Keratinocyte (primary cell): ENCODE measurements at regions not wholly inside any gene's neighbourhood (a gene's known extent, or its start where the extent isn't known, plus 50 kb on each side); places are given as distances from the start of the nearest gene placed in this dataset.

ENCODE experiments used
- DNase-seq: peaks from one replicate; pipeline ENCODE4 v3.0.0-alpha.2; 2011; ENCODE audit warnings: low read depth, missing footprints, low spot score
- FAIRE-seq: peaks from 2 replicates; lab custom pipeline; 2011; peaks lifted over from hg19 to GRCh38; lab: Jason Lieb, UNC
- H2AFZ ChIP-seq: 2 replicates; pipeline ENCODE4 v1.6.0; 2012; ENCODE audit warnings: low read length, control low read depth, inconsistent platforms; ENCODE audit not compliant: control insufficient read depth
- H3K27ac ChIP-seq: 2 replicates; pipeline ENCODE4 v1.5.1; 2011; ENCODE audit warnings: low read length; ENCODE audit not compliant: control insufficient read depth, insufficient read depth
- H3K27me3 ChIP-seq: 3 replicates; pipeline ENCODE4 v1.6.0; 2011; ENCODE audit warnings: low read length; ENCODE audit not compliant: control insufficient read depth, insufficient read depth; ENCODE audit errors: extremely low read depth
- H3K36me3 ChIP-seq, 2 experiments: 2 replicates in 1 of 2; 3 replicates in 1 of 2; pipeline ENCODE4 v1.5.1; 2011; ENCODE audit warnings: low read length in 2 of 2, mild to moderate bottlenecking in 1 of 2; ENCODE audit not compliant: control insufficient read depth in 2 of 2, insufficient read depth in 2 of 2; ENCODE audit errors: extremely low read depth in 1 of 2
- H3K4me1 ChIP-seq: 3 replicates; pipeline ENCODE4 v1.5.1; 2011; ENCODE audit warnings: low read length; ENCODE audit not compliant: control insufficient read depth, insufficient read depth; ENCODE audit errors: extremely low read depth
- H3K4me2 ChIP-seq: 3 replicates; pipeline ENCODE4 v1.6.0; 2011; ENCODE audit warnings: low read depth, low read length; ENCODE audit not compliant: control insufficient read depth, insufficient read depth; ENCODE audit errors: extremely low read depth
- H3K4me3 ChIP-seq, 3 experiments: fragments of 200-600 bp in 1 of 3; sonication (generic) in 1 of 3; 2 replicates in 2 of 3; 3 replicates in 1 of 3; pipeline ENCODE4 v1.5.1; 2011 to 2016; ENCODE audit warnings: low read length in 3 of 3, mild to moderate bottlenecking in 3 of 3, control low read depth in 2 of 3, inconsistent platforms in 1 of 3, low read depth in 1 of 3, mixed read lengths in 1 of 3, mixed run types in 1 of 3, moderate library complexity in 1 of 3; ENCODE audit not compliant: control insufficient read depth in 2 of 3, insufficient read depth in 2 of 3; ENCODE audit errors: extremely low read depth in 1 of 3
- H3K79me2 ChIP-seq: 2 replicates; pipeline ENCODE4 v1.6.0; 2012; ENCODE audit warnings: low read length; ENCODE audit not compliant: control insufficient read depth, insufficient read depth
- H3K9ac ChIP-seq: 3 replicates; pipeline ENCODE4 v1.6.0; 2011; ENCODE audit warnings: low read length; ENCODE audit not compliant: control insufficient read depth, insufficient read depth; ENCODE audit errors: extremely low read depth
- H3K9me1 ChIP-seq: 3 replicates; pipeline ENCODE4 v1.6.0; 2011; ENCODE audit warnings: low read length; ENCODE audit not compliant: control insufficient read depth, insufficient read depth; ENCODE audit errors: extremely low read depth
- H3K9me3 ChIP-seq: 2 replicates; pipeline ENCODE4 v1.5.1; 2012; ENCODE audit warnings: low read depth, low read length; ENCODE audit not compliant: control insufficient read depth
- H4K20me1 ChIP-seq: 3 replicates; pipeline ENCODE4 v1.6.0; 2011; ENCODE audit warnings: low read length; ENCODE audit not compliant: control insufficient read depth, insufficient read depth; ENCODE audit errors: extremely low read depth
- EZH2 ChIP-seq: IDR thresholded peaks from one replicate; pipeline ENCODE4 v1.6.1; 2012; ENCODE audit warnings: inconsistent platforms, mild to moderate bottlenecking, low read length, moderate library complexity
- dilution Hi-C: fragments of 300-500 bp; cut with MboI; formaldehyde crosslinking; loops from one replicate; pipeline ENCODE4 v1.7.0; 2020; ENCODE audit warnings: low sequenced_read_pairs; ENCODE audit not compliant: extremely low pct_ligation_motif_present
- TF ChIP-seq, protein P1 (sequence below), 3 experiments: IDR thresholded peaks in 1 of 3; conservative IDR thresholded peaks in 1 of 3; optimal IDR thresholded peaks in 1 of 3; 2 replicates in 2 of 3; 3 replicates in 1 of 3; pipeline versions ENCODE3 to v1.5.1; 2011; ENCODE audit warnings: low read length in 3 of 3, mild to moderate bottlenecking in 3 of 3, moderate library complexity in 2 of 3, control low read depth in 1 of 3, inconsistent platforms in 1 of 3; ENCODE audit not compliant: insufficient read depth in 2 of 3; ENCODE audit errors: extremely low read depth in 1 of 3

DNA sequence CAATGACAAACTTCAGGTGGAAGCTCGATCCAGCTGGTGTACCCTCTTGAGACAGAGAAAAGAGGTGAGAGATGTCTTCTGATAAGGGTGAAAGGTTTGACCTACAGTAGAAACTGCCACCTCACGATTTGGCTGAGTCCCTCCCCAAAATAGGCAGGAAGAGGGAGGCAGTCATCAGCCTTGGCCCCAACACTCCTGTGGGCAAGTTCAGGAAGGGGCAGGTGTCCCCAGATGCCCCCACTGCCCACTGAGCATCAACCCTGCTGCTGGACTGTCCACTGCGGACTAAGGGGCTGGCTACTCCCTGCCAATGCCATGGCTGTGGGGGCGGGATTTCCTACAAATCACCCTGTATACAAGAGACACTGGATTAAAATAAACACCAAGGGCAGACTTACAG lies 441.4 kb downstream of the BUD13 start:
- Histone ChIP-seq H3K4me3 (no peak overlapping the region), H3K79me2 (no peaks in the 10 kb centered on the region), H3K9me3 (no peaks in the 10 kb centered on the region), H3K4me2 (no peak overlapping the region), H3K9ac (no peak overlapping the region), H3K27me3 (peaks cover 3% of the 10 kb centered on the region), H3K4me1 (peaks cover 17% of the 10 kb centered on the region), H3K27ac (no peak overlapping the region), H3K36me3 (no peaks in the 10 kb centered on the region), H2AFZ (no peak overlapping the region), H4K20me1 (no peaks in the 10 kb centered on the region), H3K9me1 (no peaks in the 10 kb centered on the region)
- TF ChIP-seq EZH2, result no peak
- TF ChIP-seq, protein P1, sequence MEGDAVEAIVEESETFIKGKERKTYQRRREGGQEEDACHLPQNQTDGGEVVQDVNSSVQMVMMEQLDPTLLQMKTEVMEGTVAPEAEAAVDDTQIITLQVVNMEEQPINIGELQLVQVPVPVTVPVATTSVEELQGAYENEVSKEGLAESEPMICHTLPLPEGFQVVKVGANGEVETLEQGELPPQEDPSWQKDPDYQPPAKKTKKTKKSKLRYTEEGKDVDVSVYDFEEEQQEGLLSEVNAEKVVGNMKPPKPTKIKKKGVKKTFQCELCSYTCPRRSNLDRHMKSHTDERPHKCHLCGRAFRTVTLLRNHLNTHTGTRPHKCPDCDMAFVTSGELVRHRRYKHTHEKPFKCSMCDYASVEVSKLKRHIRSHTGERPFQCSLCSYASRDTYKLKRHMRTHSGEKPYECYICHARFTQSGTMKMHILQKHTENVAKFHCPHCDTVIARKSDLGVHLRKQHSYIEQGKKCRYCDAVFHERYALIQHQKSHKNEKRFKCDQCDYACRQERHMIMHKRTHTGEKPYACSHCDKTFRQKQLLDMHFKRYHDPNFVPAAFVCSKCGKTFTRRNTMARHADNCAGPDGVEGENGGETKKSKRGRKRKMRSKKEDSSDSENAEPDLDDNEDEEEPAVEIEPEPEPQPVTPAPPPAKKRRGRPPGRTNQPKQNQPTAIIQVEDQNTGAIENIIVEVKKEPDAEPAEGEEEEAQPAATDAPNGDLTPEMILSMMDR (optimal IDR thresholded peaks at IDR 0.05 in 1 of 3, IDR thresholded peaks at IDR 0.05 in 1 of 3, conservative IDR thresholded peaks at IDR 0.05 in 1 of 3; ENCODE audit: extremely low read depth in 1 of 3, insufficient read depth in 2 of 3, low read length in 3 of 3), result no peak
- dilution Hi-C loops, result no loop called here
- DNase-seq (no peak), FAIRE-seq (no peak)

DNA sequence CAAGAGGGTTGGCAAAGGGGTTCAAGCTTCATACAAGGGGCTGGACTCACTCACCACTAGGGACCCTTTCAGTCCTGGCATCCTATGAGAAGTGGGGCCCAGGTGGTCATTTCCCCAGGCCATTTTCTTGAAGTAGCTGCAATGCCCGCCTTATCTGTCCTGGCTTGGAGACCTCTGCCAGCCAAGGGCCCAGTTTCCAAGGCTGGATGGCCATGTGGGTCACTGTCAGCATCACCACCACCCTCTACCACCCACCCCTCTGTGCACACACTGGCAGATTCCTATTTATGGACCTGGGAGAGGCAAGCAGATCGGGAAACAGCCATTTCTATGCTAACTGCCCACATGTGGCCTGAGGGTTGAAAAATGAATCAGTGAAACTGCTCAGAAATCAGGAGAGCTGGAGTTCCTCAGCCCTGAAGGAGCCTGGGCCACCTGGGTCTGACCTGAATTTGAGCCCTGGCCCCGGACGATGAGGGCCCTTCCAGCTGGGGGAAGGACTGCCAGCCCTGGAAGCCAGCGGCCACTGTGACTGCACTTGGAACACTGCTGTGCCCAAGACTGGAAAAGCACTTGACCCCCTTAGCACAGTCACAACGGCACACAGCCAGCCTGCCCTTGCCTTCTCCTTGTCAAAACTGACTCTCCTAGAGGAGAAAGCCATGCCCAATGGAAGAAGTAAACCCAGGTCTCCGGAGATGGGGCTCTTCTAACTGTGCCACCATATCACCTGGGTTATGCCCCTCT lies 442.2 kb downstream of the BUD13 start:
- FAIRE-seq, result no peak

More for the DNA sequence above, 442.2 kb downstream of the BUD13 start:
- dilution Hi-C loops, result no loop called here
- no peak for DNase-seq
- Histone ChIP-seq H3K4me3 (no peak overlapping the region), H3K9ac (no peak overlapping the region), H3K79me2 (no peaks in the 10 kb centered on the region), H3K4me2 (no peak overlapping the region), H3K36me3 (no peaks in the 10 kb centered on the region), H3K4me1 (peaks cover 17% of the 10 kb centered on the region), H3K9me3 (no peaks in the 10 kb centered on the region), H3K27me3 (peaks cover 3% of the 10 kb centered on the region), H4K20me1 (no peaks in the 10 kb centered on the region), H3K27ac (no peak overlapping the region), H2AFZ (no peak overlapping the region), H3K9me1 (no peaks in the 10 kb centered on the region)
- TF ChIP-seq, protein P1 (optimal IDR thresholded peaks at IDR 0.05 in 1 of 3, IDR thresholded peaks at IDR 0.05 in 1 of 3, conservative IDR thresholded peaks at IDR 0.05 in 1 of 3; ENCODE audit: extremely low read depth in 1 of 3, insufficient read depth in 2 of 3, low read length in 3 of 3), result no peak
- no peak for TF ChIP-seq EZH2
